GM18519 (cell line): ENCODE measurements at regions not wholly inside any gene's neighbourhood (a gene's known extent, or its start where the extent isn't known, plus 50 kb on each side); places are given as distances from the start of the nearest gene placed in this dataset.

Experiments used
- ATAC-seq: cut with Tn5 transposase; IDR thresholded peaks from one replicate; pipeline ENCODE4 v1.9.1; 2021; ENCODE audit warnings: mild to moderate bottlenecking, moderate library complexity; ENCODE audit not compliant: unreplicated experiment, low FRiP score

DNA sequence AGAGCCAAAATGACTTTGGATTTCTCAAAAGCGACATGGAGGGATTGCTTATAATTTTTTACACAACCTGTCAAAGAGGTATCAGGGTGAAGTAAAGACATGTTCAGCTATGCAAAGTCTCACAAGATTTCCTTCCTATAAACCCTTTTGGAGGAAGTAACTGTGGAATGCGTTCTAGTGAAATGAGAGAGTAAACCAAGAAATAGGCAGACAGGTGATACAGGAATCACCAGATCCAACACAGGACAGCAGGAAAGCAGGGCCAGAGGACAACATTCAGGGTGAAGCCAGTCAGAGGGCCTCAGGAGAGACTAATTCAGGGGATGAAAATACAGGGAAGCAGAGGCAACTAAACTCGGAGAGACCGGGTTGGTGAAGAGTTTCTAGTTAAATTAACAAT is 90.4 kb upstream of the MTNR1B start:
- no peak for ATAC-seq

DNA sequence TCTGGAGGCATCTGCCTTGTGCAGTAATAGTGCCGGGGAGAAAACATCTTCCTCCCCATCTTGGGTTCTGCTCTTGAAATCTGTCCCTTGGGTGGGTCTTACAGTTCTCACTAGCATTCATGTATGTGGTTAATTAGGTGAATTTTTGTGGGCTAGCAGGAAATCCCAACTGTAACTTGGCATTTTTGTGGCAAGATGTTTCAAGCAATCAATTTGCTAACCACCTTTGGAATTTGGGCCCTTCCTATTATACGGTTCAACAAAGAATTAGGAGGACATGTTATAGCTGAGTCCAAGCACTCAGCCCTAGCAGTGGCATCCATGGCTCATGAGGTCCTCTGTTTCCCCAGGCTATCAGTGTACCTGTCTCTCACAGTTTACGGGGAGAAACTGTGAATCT is 89.1 kb upstream of the MTNR1B start:
- ATAC-seq = no peak

DNA sequence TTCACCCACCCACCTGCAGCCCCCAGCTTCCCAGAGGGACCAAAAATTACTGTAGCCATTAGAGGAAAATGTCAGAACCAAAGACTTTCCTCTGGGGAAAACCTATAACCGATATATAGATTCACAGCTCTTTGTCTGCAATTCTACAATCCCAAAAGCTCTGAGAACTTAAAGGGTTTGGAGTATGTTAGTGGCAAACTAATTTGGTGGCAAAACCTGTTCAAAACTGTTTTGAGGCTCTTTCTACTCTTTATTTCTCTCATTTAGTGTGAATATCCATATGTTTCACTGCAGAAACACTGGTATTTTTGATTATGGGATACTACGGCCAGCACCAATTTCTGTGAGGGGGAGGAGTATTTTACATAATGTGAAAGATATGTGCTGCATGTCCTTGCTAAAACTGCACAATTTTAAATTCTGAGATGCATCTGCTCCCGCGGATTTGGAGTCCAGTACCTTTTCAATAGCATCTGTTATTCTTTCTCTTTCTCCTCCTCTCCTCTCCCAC is 87.5 kb upstream of the MTNR1B start:
- ATAC-seq = no peak

DNA sequence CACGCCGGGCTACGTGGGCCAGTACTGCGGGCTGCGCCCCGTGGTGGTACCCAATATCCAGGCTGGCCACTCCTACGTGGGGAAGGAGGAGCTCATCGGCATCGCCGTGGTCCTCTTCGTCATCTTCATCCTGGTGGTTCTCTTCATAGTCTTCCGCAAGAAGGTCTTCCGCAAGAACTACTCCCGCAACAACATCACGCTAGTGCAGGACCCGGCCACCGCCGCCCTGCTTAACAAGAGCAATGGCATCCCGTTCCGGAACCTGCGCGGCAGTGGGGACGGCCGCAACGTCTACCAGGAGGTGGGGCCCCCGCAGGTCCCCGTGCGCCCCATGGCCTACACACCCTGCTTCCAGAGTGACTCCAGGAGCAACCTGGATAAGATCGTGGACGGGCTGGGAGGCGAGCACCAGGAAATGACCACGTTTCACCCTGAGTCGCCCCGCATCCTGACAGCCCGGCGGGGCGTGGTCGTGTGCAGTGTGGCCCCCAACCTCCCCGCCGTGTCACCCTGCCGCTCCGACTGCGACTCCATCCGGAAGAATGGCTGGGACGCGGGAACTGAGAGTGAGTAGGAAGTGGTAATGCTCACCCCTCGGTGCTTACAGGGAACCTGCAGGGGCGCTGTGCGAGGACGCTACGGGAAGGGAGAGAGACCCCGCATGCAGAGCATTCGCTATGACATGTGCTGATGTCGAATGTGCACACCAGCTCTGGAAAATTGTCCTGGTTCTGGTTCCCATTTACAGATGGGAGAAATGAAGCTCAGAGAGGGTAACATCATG is 86.4 kb upstream of the MTNR1B start:
- ATAC-seq = no peak

DNA sequence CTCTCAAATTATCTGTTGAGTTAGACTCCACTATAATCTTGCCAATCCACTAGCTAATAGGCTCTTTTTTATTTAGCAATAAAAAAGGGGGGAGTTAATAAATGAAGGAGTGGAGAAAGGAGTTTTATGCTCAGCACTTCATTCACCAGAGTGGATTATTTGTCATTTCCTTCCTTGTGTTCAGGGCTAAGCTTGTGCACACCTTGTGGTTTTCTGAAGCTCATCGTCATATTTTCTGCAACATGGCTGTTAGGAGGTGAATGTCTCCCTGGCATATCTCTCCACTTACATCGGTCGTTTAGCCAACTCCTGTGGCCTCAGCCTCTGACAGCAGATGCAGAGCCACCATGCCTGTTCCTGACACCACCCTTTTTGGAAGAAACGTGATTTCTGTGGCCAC is 83.9 kb upstream of the MTNR1B start:
- no peak for ATAC-seq

DNA sequence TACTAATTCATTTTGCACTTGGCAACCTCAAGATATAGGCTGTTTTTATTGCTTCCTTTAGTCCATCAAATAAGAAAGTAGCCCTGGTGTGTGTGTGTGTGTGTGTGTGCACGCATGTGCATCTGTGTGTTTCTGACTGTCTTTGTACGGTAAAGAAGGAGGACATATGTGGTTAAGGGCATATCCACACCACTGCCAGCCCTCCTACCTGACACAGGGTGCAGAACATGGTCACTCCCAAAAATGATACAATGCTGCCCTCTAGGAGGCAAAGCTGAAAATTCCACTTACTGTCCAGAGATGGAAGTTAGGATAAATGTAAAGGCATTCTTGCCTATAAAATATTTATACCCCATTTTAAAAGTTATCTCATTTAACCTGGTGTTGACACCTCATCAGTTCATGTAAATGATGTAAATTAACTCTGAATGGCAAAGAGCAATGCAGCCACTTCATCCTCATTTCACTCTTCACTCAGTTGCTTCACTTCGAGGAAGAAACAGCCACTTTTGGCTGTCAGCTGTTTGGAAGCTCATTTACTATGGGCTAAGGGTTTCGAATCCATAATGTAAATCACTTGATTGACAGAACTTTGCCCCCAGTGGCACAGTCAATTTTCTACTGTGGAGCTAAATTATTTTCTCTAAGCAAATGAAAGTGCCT is 83.1 kb upstream of the MTNR1B start:
- ATAC-seq = peak; percentile 66

DNA sequence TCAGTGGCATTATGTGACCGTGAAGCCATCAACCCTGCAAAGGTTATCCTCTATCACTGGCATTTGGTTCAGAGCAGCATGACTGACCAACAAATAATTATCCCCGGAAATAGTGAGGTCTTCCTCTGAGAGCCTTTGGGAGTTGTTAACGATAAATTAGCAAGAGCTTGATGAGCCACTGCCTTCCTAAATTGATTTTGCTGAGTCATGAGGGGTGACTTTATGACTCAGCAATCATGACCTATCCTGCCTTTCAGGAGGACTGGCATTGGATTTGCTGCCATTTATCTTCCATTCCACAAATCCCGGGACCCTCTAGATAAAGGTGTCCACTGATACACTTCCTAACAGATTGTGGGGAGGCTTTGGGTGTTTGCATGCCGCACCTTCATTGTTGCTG is 80.8 kb upstream of the MTNR1B start:
- no peak for ATAC-seq

DNA sequence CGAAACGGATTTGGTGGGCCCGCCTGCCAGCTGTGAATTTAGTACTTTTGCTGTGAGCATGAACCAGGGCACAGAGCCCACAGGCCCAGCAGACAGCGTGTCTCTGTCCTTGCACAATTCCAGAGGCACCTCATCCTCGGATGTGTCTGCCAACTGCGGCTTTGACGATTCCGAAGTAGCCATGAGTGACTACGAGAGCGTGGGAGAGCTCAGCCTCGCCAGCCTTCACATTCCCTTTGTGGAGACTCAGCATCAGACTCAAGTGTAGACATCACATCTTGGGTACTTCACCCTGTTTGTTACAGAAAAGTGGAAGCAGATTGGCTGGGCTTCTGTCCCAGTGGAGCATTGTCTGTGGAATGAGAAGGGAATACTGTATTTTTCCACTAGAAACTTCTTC is 78.6 kb upstream of the MTNR1B start:
- no peak for ATAC-seq

DNA sequence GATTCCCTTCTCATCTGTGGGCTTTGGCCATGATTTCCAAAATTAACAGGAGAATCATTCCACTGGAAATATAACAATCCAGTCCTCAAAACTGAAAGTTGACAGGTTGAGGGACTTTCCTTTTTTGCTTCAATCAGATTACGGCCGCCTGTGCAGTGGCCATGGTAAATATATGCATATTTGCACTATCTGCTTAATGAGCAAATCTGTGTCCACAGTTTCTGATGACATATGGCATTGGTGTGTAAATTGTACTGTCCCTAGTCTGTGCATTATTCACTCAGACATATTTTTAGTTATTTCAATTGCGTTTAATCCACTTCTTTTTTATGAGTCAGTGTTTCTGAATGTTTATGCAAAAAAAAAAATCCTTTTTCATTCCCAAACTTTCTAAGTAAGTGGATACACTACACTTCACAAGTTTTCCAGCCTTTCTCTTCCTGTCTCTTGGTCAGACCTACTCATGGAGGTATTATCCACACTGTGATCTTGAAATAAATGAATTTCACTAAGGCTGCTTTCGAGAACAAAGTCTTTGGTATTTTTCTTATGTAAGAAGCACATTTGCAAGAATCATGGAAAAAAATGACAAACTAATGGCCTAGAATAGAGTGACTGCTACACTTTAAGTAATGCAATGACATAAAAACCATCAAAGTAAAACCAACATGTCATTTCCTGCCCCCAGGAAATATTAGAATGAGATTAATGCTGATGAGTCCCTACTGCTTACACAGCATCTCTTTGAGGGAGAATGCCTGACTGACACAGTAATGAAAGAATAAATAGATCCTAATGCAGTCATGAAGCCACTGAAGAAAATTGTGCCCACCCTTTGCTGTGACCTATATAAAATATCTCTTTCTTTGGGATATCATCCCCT is 76.4 kb upstream of the MTNR1B start:
- no peak for ATAC-seq

DNA sequence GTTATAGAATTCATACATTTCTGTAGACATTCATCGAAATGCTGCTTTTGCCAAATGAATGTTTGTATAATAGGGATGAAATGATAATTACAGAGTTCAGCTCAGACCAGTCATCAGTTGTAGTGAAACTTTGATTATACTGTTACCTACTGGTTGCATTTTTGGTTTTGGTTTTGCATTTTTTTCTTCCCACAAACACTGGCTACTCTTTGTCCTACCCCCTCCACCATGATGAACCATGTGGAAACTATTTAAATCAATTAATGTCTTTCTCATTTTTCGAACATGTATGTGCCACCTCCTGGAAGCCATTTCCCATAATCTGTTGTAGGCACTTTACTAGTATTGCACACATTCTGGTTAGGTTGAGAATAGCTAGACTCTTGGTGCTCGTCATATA is 75.3 kb upstream of the MTNR1B start:
- ATAC-seq = no peak

DNA sequence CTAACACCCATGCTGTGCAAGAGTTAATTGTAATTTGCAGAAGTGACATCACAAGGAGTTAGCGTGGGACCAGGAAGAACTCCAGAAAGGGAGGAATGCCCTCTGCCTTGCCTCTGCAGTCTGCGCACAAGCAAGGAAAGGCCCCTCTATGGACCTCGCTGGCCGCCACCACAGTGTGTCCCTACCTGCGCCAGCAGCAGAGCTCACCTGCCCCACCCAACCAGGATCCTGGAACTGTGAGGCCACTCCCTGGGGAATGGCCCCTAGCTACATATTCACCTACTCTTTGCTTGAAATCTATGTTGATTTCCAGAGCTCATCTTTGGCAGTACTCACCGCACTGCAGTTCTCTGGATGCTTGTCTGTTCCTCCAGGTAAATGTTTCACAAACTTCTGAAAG is 72.0 kb upstream of the MTNR1B start:
- no peak for ATAC-seq

DNA sequence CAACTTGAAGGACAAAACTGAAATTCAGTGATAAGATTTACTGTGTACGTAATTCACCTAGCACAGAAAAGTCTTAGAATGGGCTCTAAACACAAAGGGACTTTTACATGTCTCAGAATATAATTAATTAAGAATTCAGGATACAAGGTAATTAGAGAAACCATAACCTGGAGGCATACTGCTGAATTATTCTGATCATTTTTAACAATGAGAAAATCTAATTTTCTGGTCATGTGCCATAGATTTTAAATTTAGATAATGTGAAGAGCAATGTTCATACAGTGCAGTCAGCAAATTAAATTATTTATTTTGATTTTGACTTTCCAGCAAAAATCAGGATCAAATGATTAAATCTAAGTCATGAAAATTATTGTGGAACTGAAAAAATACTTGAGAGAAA is 67.0 kb upstream of the MTNR1B start:
- ATAC-seq = no peak

DNA sequence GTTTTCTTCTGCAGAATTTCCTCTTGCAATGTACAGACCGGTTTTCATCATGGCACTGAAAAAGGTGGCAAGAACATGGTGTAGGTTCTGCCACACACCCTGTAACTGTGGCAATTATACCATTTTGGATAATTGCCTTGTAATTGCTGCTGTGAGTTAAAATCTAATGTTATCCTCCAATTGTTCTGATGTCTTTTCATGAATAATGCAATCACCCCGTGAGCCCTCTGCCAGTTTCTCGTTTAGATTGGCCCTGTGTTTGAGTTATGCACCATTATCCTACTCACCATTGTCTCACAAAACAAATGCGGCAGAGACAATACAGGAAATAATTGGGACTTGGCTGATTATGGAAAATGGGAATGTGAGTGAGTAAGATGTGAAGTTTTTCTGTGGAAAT is 61.8 kb upstream of the MTNR1B start:
- ATAC-seq = no peak

DNA sequence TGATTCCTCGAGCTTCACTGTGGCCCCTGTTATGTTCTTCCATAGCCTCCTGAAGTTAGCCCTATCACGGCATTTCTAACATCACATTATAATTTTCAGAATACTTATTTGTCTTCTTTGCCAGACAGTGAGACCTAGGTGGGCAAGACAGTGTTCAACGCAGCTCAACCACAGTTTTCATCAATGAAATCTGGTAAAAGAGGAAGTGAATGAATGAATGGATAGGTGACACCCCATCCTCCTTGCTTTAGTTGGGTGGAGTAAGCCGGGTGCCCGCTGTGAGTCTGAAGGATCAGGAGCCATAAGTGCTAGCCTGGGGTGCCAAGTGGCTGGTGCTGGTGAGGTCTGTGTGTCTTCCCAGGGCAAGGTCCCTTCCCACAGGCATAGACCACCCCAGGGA is 60.2 kb upstream of the MTNR1B start:
- no peak for ATAC-seq

DNA sequence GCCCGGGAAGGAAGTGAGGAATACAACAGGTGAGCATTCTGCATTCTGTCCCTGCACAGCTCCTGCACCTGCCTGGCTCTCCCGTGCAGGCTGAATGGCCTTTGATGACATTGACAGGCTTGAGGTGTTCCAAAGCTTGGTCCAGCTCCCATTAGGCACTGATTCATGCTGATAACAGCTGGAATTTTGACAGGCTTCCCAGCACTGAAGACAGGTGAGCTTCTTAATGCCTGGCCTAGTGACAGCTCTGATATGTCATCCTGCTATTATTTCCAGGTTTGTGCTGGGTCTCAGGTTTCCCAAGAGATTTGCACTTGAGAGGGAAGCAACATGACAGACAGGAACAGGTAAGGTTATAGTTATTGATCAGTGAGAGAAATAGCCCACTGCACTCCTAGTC is 58.0 kb upstream of the MTNR1B start:
- no peak for ATAC-seq

DNA sequence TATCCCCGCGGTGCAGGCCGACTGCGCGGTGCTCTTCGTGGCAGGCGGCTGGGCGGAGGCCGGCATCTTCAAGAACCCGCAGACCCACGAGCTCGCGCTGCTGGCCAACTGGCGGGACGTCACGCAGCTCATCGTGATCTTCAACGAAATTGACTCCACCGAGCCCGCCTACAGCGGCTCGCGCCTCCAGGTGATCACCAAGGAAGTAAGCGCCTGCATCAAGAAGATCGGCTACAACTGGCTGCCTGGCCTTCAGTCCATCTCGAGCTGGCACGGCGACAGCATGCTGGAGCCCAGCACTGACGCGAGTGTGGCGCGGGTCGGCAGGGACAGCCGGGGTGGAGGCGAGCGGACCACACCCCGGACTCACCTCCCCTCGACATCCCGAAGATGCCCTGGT is 53.9 kb upstream of the MTNR1B start:
- no peak for ATAC-seq

DNA sequence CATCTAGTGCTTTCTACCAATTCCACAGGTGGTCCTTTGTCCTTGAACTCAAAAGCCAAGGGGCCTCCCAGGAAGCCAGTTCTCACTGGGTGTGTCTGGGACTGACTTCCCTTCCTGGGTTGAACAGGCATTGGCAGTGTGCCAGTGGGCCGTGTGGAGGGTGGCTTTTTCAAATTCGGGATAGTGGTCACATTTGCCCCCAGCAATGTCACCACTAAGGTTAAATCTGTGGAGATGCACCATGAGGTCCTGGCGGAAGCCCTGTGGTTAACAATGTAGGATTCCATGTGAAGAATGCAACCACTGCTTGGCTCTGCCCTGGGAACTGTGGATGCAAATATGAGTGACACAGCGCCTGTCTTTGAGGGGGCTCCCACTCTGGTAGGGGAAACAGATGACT is 53.2 kb upstream of the MTNR1B start:
- no peak for ATAC-seq

DNA sequence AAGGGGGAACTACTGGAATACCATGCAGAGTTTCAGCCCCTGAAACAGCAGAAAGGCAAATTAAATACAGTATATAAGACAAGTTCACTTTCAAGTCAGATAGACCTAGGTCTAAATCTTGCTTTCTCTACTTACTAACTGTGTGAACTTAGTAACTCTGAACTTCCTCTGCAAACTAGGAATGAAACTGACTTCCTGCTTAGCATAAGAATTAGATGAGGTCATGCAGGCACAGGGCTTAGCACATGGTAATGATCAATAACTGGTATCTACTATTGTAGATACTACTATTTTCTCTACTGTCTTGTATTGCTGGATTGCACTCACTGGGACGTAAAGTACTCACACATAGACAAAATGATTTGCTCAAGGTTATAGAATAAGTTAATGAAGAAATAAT is 51.5 kb upstream of the MTNR1B start:
- peak; percentile 42 for ATAC-seq

DNA sequence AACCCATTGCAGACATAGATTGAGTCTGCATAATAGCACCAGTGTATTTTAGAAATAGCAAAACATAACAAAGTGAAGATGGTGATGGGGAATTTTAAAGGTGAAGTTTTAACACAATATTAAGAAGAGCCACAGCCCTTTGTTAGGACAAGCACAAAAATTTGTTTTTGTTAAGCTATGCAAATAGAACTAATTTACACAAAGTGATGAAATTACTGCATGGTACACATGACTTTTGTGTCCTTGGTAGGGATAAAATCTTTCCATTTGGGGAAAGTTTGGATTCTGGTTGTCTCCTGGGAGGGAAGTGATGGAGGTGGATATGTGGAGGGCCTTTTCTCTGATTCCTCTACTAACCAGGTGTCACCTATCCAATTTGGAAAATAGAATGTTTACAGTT is 50.4 kb upstream of the MTNR1B start:
- ATAC-seq = no peak
